GM10266 (cell line): ENCODE measurements at regions not wholly inside any gene's neighbourhood (a gene's known extent, or its start where the extent isn't known, plus 50 kb on each side); places are given as distances from the start of the nearest gene placed in this dataset.

Experiments
- DNase-seq: peaks from one replicate; pipeline ENCODE4 v3.0.0; 2012; ENCODE audit errors: extremely low spot score
- CTCF ChIP-seq: IDR thresholded peaks from 2 replicates; pipeline ENCODE4 v1.5.1; 2012; ENCODE audit warnings: mild to moderate bottlenecking, low read depth; ENCODE audit not compliant: control insufficient read depth, insufficient read depth; ENCODE audit errors: missing control alignments

GRCh38 chr6:6969761-6970223 lies 138.0 kb upstream of the RREB1 start:
- TF ChIP-seq CTCF = no peak

GRCh38 chr6:6970851-6971250 lies 136.9 kb upstream of the RREB1 start:
- no peak for DNase-seq
- TF ChIP-seq CTCF = no peak

More at GRCh38 chr6:6969761-6970223, 138.0 kb upstream of the RREB1 start:
- no peak for DNase-seq

GRCh38 chr6:6971369-6971768 lies 136.4 kb upstream of the RREB1 start:
- no peak for DNase-seq
- TF ChIP-seq CTCF = no peak

- no peak for DNase-seq
- TF ChIP-seq CTCF = no peak
Observed at GRCh38 chr6:6972456-6972855, 135.3 kb upstream of the RREB1 start.

- no peak for DNase-seq
- no peak for TF ChIP-seq CTCF
Observed at GRCh38 chr6:6973721-6974120, 134.0 kb upstream of the RREB1 start.

GRCh38 chr6:6975459-6976111 lies 132.2 kb upstream of the RREB1 start:
- DNase-seq = no peak
- TF ChIP-seq CTCF = no peak

- no peak for DNase-seq
- TF ChIP-seq CTCF = no peak
Observed at GRCh38 chr6:6976193-6976592, 131.6 kb upstream of the RREB1 start.
